GM19025 (cell line): ENCODE measurements at regions not wholly inside any gene's neighbourhood (a gene's known extent, or its start where the extent isn't known, plus 50 kb on each side); places are given as distances from the start of the nearest gene placed in this dataset.

Experiments used
- ATAC-seq: cut with Tn5 transposase; IDR thresholded peaks from one replicate; pipeline ENCODE4 v1.9.1; 2021; ENCODE audit warnings: mild to moderate bottlenecking, low read depth, moderate library complexity; ENCODE audit not compliant: unreplicated experiment

DNA sequence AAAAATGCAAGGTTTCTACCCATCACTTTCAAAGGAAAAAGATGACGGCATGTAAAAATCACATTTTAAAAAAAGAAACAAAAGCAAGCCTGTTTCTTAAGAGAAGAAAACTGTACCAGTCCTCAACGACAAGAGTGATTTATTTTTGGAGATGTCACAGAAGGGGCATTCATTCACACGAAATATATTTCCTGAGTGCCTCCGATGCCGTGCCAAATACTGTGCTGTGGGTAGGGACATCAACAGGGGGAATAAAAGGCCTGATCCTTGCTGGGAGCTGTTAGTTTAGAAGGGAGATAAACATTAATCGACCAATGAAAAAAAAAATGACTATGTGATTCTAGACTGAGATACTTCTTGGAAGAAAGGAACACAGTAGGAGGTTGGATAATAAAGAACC, 297.5 kb upstream of the SOX5 start:
- ATAC-seq = no peak

DNA sequence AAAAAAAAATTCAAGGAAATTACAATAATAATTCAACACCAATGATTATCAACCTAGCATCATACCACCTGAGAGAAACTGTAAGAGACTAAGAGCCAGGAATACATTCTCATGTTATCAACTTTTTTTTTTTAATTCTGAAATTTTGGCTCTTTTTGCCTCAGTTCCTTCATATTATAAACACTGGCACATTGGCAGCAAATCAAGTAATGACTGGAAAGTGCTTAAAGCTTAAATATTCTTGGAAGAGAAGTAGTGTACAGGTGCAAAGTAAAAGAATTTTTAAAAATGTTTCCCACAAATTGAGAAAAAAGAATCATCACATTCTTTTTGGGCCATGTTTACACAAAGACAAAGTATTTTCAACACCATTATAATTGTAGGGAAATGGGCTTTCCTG, 296.9 kb upstream of the SOX5 start:
- no peak for ATAC-seq

DNA sequence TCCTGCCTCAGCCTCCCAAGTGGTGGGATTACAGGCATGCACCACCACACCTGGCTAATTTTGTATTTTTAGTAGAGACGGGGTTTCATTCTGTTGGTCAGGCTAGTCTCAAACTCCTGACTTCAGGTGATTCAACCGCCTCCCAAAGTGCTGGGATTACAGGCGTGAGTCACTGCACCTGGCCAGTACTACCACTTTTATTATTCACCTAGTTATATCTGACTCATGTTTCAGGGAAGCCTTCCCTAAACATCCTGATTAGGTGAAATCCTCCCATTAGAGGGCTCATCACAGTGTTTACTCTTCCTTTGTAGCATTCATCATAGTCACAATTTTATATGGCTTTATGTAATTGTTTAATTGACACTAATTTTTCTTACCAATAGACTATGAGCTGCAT, 295.3 kb upstream of the SOX5 start:
- ATAC-seq = no peak

DNA sequence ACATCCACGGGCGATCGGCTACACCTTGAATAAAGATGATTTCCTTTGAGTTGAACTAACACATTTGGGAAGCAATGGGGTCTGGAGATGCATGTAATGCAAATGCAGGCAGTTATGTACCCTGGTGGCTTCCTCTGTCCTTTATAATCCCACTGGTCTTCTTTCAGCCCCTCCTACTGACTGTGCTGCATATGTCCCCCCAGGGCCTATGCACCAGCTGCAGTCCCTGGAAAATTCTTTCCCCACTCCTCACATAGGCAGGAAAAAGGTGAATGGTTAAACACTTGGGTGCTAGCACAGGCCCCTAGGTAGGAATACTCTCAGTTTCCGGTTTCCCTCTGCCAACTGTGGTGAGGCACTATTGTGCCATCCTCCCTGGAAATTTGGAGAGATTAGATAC, 294.8 kb upstream of the SOX5 start:
- no peak for ATAC-seq

DNA sequence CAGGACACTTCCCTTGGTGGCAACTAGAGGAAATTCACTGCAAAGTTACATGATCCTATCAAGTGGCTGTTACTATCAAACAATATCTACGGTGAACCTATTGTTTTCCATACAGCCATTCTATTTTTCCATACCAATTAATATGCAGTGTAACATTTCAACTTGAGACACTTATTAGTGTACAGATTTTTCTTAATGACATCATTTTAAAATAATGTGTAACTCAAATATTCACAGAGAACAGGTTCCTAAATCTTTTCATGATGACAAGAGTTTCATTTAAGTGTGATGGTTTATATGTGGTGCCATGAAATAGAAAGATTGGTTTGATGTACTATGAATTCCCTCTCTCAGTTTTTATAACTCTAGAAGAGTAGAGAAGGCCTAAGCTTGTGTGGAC, 291.2 kb upstream of the SOX5 start:
- ATAC-seq = no peak

DNA sequence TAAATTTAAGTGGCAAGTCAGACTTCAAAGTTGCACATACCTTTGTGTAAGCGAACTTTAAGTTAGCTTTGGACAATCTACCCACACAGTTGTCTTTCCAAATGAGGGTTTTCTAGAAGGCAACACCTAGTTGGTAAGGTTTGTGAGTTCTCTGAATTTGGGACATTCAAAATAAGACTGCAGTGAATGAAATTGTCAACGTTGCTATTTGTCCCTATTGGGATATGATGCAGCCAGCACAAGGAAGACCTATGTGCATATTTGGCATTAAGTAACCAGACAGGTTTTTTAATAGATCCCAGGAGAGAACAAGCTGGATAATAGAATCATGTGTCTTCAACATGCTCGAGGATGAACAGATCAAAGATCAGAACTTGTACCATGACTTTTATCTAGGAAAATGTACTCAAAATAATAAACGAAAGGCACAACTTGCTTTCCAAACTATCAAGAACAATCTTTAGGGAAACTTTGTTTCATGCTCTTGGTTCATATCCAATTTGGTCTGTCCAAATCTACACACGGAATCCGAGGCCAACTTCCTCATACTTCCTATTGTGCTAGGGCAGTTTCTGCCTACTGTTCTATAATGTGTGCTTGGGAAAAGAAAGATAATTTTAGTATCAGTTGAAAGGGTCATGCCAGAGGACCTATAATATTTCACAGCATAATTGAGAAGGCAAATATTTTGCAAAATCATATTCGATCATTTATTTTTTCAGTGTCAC, 284.2 kb upstream of the SOX5 start:
- no peak for ATAC-seq

DNA sequence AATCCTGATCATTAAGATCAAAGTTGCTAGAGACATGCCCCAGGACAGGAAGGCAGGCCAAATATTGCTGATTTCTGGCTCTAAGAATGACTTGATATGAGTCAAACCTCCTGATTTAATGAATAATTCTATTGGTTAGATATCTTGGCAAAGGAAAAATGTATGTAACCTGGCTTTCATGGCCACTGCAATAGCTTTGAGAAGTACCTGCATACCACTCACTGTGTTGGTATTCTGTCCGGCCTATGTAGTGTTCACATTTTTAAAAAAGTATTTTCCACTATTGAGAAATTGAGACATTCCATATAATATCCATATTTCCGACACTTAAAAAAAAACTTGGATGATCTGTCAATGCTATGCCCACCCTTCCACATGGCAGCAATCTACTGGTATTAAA, 283.1 kb upstream of the SOX5 start:
- no peak for ATAC-seq

DNA sequence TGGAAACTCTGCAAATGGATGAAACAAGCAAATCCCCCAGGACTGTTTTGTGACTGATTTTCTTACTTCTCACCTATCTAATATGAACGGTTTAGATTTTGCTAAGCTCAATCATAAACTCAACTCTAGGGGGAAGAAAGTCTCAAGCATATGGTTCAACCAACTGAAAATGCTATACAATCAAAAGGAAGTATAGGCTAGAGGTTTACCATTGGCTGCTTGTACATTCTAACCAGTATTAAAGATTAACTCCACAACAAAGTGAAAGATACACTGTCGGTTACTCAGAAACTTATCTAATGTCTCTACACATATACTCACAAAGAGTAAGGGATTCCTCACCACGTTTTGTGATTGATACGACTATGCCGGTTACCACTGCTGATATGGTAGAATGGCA, 281.8 kb upstream of the SOX5 start:
- peak; percentile 79 for ATAC-seq

DNA sequence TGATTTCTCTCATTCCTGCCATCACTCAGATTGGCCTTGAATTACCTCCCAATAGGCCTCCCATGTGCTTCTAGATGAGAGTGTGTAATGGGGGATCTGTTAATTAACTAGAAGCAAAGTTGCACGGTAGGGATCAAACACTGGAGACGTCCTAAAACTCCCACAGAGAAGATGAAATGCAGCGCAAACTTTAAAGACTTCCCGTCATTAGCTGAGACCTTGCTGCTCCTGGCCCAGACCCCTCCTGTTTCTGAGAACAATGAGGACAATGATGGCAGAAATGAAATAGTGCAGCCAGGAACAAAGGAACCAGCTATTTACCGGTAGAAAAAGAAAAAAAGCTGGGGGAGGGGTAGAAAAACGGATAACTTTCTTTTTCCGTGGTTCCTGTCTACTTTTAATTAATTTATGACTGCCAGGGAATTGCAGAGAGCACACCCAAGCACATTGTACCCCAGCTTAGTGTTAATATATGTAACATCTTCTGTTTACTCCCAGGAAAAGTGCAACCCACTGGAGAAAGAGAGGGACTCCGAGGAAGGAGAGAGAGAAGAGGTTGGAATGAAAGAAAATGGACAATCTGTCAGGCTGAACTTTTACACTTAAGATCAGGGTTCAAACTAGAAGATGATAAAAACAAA, 280.7 kb upstream of the SOX5 start:
- no peak for ATAC-seq

DNA sequence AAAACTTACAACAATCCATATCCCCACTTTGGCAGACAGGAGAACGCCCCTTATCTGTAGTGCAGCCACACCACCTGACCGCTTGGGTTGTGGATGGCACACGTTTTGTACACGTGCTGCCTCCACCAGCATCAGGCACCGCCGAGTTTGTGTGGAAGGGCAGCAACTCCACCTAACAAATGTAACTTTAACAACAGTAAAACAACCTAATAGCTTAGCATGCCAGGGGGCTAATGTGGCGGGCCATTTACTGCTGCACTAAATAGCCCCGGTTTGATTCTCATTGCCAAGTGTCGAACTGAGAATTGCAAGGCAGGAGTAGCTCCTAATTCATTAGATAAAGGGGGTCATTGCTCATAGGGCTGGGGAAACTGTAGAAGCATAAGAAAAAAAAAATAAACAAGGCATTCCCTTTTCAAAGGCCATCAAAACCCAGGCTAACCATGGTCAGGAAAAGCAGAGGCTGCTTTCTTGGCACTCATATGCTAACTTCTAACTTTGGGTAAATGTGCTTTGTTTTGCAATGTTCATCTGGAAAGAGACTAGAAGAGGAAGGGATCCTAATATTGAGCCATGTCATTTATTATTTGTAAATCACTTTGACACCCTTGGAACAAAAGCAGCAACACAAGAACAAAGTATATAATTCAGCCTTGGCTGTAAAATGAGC, 279.7 kb upstream of the SOX5 start:
- ATAC-seq = no peak

DNA sequence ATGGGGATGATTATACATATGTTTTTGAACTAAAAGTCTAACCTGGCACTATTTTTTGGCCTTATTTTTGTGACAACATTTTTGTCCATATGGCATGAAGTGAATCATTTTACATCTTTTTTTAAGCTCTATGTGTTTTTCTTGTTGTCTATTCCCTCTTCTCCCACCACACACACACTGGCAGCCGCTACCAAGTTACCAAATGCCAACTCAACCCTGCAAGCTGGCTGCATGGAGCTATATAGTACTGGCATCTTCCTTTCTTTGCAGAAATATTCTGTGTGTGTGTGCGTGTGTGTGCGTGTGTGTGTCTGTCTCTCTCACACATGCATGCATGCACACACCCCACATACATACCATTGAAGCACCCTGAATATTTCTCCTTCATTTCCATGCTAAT, 278.9 kb upstream of the SOX5 start:
- ATAC-seq = no peak

DNA sequence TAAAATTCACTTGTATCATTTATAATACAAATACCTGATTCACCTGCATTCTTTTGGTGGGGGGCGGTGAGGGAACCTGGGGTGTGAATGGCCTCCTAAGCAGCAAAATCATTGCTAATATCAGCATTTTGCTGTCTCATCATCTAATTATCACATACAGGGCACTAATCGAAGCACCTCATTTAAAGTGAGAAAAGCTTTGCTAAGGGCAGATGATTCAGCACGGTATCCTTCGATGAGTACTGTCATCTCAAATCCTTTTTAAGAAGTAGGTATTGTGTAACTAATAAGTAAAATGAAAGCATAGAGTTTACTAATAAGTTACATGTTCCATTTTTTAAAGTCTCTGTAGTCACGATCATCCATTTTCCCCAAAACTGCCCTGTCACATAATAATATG, 278.1 kb upstream of the SOX5 start:
- ATAC-seq = no peak

DNA sequence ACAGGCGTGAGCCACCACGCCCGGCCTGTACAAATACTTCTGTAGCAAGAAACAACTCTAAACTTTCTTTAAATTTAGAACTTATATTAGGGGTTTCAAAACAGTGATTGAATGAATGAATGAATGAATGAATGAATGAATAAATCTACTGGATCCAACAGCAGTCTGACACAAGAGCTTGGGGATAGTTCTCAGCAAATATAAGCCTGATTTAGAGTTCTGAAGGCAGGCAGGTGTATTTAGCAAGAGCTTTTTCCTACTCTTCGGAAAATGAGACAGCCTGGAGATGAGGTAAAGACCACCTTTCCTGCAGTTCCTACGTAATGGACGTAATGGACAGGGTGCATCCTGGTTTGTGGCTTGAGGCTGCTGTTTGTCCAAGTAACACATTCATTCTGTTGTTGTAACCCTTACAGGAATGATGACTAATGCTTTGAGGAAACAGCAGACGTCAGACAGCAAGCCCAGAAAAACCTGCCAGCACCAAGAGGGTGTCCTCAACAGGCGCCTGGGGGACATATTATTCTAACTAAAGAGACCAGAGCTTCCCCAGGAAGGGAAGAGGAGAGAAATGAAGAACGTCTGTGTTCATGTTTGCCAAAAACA, 277.4 kb upstream of the SOX5 start:
- ATAC-seq = peak; percentile 22

DNA sequence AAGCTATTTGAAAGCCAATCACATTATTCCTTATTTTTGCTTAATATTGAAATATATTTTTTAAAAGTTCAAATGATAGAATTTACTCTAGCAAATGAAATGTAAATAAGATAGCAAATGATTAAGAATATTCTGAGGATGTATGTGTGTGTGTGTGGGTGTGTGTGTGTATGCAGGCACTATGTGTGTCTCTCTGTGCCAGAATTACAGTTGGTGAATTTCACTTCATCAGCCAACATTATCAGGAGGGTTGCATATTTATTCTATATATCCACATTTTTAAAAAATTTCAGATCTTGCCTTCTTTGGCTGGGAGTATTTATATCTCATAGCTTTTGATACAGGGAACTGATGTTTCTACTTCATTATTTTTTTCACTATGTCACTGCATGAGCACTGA, 274.9 kb upstream of the SOX5 start:
- ATAC-seq = no peak

DNA sequence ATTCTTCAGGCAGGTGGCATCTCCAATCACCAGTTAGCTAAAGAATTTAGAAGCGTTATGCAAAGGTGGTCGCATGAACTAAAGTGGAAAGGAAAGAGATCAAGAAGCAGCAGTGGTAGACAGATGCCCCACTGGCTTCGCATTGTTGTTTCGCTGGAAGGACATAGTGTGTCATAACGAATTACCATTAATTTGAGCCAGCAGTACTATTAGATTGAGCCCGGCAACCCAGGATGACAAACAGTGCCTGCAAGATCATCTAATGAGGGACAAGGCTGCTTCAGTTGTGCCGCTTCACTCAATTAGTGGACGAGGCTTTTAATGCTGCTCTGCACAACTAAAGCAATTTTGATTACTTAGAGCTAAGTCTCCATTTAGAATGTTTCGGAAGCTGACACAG, 274.5 kb upstream of the SOX5 start:
- no peak for ATAC-seq

DNA sequence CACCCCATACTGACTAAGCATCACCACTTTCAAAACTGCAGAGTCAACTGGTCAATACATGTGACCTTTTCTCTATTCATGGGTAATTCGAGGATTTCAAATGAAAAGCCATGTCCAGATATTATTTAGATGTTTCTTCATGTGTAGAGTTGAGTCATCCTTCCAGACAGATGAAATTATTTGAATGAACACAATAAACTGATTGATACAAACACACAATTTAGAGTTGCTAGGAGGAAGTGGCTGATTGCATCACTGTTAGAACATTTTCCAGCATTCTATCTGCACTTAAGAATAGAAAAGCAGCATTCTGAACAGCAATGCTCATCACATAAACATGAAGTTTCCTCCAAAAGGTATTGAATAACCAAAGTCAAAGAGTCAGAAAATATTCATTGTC, 273.5 kb upstream of the SOX5 start:
- ATAC-seq = no peak

DNA sequence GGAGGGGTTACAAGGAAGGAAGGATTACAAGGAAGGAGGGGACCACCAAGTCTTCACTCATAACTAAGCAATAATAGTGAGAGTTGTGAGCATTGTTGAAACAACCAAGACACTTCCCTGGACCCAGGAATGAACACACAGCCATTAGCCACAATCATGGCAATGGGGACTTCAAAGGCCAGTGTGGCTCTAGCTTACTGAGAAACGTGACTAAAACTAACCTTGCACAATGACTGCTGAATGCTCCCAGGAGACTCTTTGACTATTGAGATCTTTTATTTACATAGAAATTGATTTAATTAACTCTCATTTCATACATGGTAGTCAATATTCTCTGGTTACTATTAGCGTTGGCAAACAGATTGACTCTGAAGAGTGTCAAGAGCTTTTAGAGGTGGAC, 263.0 kb upstream of the SOX5 start:
- ATAC-seq = no peak

DNA sequence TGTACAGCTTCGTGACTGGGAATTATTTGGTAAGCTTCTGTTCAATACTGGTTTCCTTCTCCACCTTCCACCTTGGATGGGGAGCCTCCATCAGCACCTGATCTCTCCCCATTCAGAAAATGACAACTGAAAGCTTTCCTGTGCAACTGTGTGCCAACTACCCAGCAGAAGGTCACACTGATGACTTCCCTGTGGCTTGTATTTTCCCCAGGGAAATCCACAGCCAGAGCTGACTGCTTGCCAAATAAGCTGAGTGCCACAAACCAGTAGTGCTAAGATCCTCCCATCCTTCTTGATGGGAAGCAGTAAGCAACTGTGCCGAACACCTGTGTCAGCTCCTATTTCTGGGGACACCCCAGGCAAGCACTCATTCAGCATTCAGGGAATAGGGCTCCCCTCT, 257.2 kb upstream of the SOX5 start:
- ATAC-seq = no peak

DNA sequence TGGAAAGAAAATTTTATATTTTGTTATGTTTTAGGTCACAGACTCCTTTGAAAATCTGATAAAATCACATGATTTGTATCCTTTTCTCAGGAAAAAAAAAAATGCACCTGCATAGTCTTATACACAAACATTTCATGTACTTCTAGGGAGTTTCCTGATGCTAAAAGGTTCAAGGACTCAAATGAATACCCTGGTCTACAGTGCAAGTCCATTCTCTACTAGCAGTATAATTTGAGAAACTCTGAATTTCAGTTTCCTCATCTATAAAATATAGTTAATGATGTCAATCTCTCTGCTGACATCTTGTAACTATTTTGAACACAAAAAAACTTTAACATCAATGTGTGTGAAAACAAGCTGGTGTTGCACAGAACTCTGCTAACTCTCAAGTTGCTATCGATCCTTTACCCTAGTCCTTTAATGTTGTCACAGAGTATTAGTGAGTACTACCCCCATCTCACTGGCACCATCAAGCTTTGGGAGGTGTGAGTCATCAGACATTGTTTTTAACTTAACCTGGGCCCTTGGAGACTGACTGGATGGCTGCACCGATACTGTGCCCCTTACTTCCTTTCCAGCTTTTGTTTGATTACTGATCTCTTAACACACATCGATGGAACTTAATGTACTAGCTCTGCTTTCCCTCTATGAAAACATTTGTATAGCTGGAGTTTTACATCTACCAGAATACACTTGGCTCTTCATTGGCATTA, 251.9 kb upstream of the SOX5 start:
- peak; percentile 47 for ATAC-seq

DNA sequence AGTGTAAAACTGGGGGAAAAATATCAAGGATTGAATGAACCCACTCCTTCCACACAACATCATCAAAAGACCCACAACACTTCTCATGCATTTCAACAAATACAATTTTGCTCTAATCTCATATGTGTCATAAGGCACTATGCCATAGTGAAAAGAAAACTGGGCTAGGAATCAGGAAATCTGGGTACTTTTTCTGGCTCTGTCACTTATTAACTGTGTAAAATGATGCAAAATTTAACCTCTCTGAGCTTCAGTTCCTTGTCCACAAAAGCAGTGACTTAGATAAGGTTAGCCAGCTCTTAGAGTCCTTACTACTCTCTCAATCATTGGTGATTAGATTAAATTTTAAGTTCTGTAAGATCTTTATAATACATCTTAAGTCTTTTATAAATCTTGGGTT, 250.5 kb upstream of the SOX5 start:
- ATAC-seq = peak; percentile 29
